ENCODE measurements at regions not wholly inside any gene's neighbourhood (a gene's known extent, or its start where the extent isn't known, plus 50 kb on each side); places are given as distances from the start of the nearest gene placed in this dataset.
A peak's percentile ranks its signal among the peaks of the same experiment; 100 is the strongest.

DNA sequence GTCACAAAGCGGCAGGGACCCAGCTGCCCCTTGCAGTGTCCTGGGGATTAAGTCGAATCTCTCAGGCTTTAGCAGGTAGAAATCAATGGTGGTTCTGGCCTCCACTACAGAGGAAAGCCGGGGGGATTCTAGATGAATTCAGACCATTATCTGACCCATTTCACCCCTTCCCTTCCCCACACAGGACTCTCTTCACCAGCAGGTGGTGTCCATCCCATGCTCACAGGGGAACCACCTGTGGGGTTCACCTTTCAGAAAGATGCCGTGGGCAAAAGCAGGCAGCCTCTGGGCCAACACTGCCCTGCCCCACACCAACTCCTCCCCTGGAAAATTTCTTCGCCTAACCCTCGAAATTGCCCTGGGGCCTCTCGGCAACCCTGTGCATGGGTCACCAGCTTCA lies 123.8 kb upstream of the GGTLC1 start:
- intact Hi-C loops (cut with micrococcal nuclease): no loop called here
- Histone ChIP-seq H3K4me1 (ENCODE audit: control insufficient read depth, insufficient read depth, low read length) (no peaks in the 10 kb centered on the region), H3K36me3 (ENCODE audit: control insufficient read depth, insufficient read depth, low read length) (no peaks in the 10 kb centered on the region), H3K4me3 (ENCODE audit: low read length) (no peak overlapping the region), H3K27ac (ENCODE audit: low read length) (no peak overlapping the region), H3K27me3 (ENCODE audit: control insufficient read depth, insufficient read depth, low read length) (no peaks in the 10 kb centered on the region), H3K9me3 (ENCODE audit: control insufficient read depth, insufficient read depth, low read length) (no peaks in the 10 kb centered on the region)
- DNase-seq (no peak), ATAC-seq (no peak)
- Mint-ChIP-seq H3K4me3 (no peak overlapping the region), H3K4me1 (peaks cover 0 to 5% of the 10 kb centered on the region in 2 donors), H3K36me3 (no peaks in the 10 kb centered on the region), H3K9me3 (no peaks in the 10 kb centered on the region), H3K27ac (no peak overlapping the region), H3K27me3 (ENCODE audit: low read depth in 2 of 2) (peaks cover 6 to 12% of the 10 kb centered on the region in 2 donors)
- 85% methylated on average over 7 of the region's 7 CpGs for WGBS (ENCODE audit: insufficient coverage)
- TF ChIP-seq, protein P1, sequence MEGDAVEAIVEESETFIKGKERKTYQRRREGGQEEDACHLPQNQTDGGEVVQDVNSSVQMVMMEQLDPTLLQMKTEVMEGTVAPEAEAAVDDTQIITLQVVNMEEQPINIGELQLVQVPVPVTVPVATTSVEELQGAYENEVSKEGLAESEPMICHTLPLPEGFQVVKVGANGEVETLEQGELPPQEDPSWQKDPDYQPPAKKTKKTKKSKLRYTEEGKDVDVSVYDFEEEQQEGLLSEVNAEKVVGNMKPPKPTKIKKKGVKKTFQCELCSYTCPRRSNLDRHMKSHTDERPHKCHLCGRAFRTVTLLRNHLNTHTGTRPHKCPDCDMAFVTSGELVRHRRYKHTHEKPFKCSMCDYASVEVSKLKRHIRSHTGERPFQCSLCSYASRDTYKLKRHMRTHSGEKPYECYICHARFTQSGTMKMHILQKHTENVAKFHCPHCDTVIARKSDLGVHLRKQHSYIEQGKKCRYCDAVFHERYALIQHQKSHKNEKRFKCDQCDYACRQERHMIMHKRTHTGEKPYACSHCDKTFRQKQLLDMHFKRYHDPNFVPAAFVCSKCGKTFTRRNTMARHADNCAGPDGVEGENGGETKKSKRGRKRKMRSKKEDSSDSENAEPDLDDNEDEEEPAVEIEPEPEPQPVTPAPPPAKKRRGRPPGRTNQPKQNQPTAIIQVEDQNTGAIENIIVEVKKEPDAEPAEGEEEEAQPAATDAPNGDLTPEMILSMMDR (IDR thresholded peaks at IDR 0.05): no peak

DNA sequence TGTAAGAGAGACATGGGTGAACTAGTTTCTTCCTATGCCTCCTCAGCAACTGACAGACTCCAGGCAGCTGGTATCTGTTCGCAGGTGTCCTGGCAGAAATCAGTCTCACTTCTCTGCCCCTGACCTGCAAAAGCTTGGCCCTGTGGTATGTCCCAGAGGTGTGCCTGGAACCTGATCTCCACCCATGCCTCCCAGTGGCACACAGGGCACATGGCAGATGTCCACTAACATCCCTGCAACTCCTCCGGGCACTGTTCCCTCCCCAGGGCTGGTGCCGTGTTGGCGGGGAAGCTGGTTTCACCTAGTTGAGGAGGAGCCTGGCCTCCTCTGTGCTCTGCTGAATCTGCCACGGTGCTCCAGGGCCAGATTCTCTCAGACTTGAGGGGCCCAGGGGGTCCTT lies 123.3 kb upstream of the GGTLC1 start:
- H3K9me3 Mint-ChIP-seq: no peaks in the 10 kb centered on the region
- Histone ChIP-seq H3K4me3 (ENCODE audit: low read length) (no peak overlapping the region), H3K36me3 (ENCODE audit: control insufficient read depth, insufficient read depth, low read length) (no peaks in the 10 kb centered on the region), H3K27ac (ENCODE audit: low read length) (no peak overlapping the region), H3K4me1 (ENCODE audit: control insufficient read depth, insufficient read depth, low read length) (no peaks in the 10 kb centered on the region), H3K9me3 (ENCODE audit: control insufficient read depth, insufficient read depth, low read length) (no peaks in the 10 kb centered on the region), H3K27me3 (ENCODE audit: control insufficient read depth, insufficient read depth, low read length) (no peaks in the 10 kb centered on the region)
- ATAC-seq: no peak
- peaks cover 6 to 12% of the 10 kb centered on the region in 2 donors for H3K27me3 Mint-ChIP-seq (ENCODE audit: low read depth in 2 of 2)
- peaks cover 0 to 5% of the 10 kb centered on the region in 2 donors for H3K4me1 Mint-ChIP-seq
- H3K4me3 Mint-ChIP-seq: no peak overlapping the region
- DNase-seq: no peak
- TF ChIP-seq, protein P1 (IDR thresholded peaks at IDR 0.05): no peak
- no peaks in the 10 kb centered on the region for H3K36me3 Mint-ChIP-seq
- intact Hi-C loops (cut with micrococcal nuclease): no loop called here
- 79% methylated on average over 5 of the region's 5 CpGs for WGBS (ENCODE audit: insufficient coverage)
- H3K27ac Mint-ChIP-seq: no peak overlapping the region

DNA sequence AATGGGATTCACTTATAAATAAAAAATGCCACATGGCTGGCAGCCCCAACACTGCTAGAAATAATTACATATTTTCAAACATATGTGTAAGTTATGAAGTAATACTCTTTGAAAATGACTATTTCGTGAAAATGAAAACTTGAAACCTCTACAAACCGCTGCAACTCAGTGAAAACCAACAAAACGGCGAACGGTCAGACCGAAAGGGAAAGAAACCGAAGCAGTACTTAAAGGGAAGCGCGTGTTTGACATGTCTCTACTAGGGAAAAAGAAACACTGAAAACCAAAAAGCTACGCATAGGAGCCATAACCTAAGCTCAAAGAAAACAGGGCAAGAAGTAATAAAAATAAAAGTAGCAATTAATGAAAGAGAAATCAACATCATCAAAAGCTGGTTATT lies 121.0 kb upstream of the GGTLC1 start:
- intact Hi-C loops (cut with micrococcal nuclease): no loop called here
- 78% methylated on average over 10 of the region's 10 CpGs for WGBS (ENCODE audit: insufficient coverage)
- H3K27ac ChIP-seq (ENCODE audit: low read length): peak overlapping the region; percentile 19
- H3K36me3 Mint-ChIP-seq: no peaks in the 10 kb centered on the region
- H3K27me3 Mint-ChIP-seq (ENCODE audit: low read depth in 2 of 2): peaks cover 12 to 18% of the 10 kb centered on the region in 2 donors
- DNase-seq (peak in 1 of 2 donors; percentile 41), ATAC-seq (no peak)
- H3K9me3 ChIP-seq (ENCODE audit: control insufficient read depth, insufficient read depth, low read length): no peaks in the 10 kb centered on the region
- no peak overlapping the region for H3K27ac Mint-ChIP-seq
- TF ChIP-seq, protein P1 (IDR thresholded peaks at IDR 0.05): no peak
- no peaks in the 10 kb centered on the region for H3K9me3 Mint-ChIP-seq
- peak overlapping the region; percentile 8 for H3K4me3 ChIP-seq (ENCODE audit: low read length)
- no peaks in the 10 kb centered on the region for H3K4me1 Mint-ChIP-seq
- no peaks in the 10 kb centered on the region for H3K4me1 ChIP-seq (ENCODE audit: control insufficient read depth, insufficient read depth, low read length)
- H3K4me3 Mint-ChIP-seq: no peak overlapping the region
- no peaks in the 10 kb centered on the region for H3K27me3 ChIP-seq (ENCODE audit: control insufficient read depth, insufficient read depth, low read length)
- no peaks in the 10 kb centered on the region for H3K36me3 ChIP-seq (ENCODE audit: control insufficient read depth, insufficient read depth, low read length)

DNA sequence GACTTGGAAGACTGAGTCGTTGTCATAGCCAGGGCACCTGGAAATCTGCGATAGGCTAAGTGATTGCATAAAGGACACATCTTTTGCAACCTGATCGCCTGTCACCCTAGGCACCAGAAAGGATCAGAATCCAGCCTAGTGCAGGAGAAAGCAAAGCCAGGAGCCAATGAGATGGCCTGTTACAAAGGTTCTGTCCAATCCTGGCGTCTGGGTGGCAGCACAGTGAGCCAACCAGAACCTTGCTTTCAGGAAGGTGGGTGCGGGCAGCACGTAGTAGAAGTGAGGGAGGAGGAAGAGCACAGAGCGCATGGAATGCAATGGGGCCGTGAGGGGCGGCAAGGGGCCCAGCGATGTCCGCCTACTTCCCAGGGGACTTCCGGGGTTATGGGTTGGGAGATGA lies 120.4 kb upstream of the GGTLC1 start:
- H3K4me3 ChIP-seq (ENCODE audit: low read length): peak overlapping the region; percentile 8
- Mint-ChIP-seq H3K27ac (no peak overlapping the region), H3K4me3 (no peak overlapping the region), H3K9me3 (no peaks in the 10 kb centered on the region), H3K4me1 (no peaks in the 10 kb centered on the region), H3K27me3 (ENCODE audit: low read depth in 2 of 2) (peaks cover 17 to 19% of the 10 kb centered on the region in 2 donors), H3K36me3 (no peaks in the 10 kb centered on the region)
- DNase-seq (peak in 1 of 2 donors; percentile 75), ATAC-seq (peak in 1 of 3 donors; percentile 69)
- no peaks in the 10 kb centered on the region for H3K9me3 ChIP-seq (ENCODE audit: control insufficient read depth, insufficient read depth, low read length)
- no peaks in the 10 kb centered on the region for H3K4me1 ChIP-seq (ENCODE audit: control insufficient read depth, insufficient read depth, low read length)
- H3K36me3 ChIP-seq (ENCODE audit: control insufficient read depth, insufficient read depth, low read length): no peaks in the 10 kb centered on the region
- TF ChIP-seq, protein P1 (IDR thresholded peaks at IDR 0.05): no peak
- peak overlapping the region; percentile 19 for H3K27ac ChIP-seq (ENCODE audit: low read length)
- 88% methylated on average over 12 of the region's 12 CpGs for WGBS (ENCODE audit: insufficient coverage)
- no peaks in the 10 kb centered on the region for H3K27me3 ChIP-seq (ENCODE audit: control insufficient read depth, insufficient read depth, low read length)
- intact Hi-C loops (cut with micrococcal nuclease): no loop called here
